A673 (cell line): ENCODE measurements at regions not wholly inside any gene's neighbourhood (a gene's known extent, or its start where the extent isn't known, plus 50 kb on each side); places are given as distances from the start of the nearest gene placed in this dataset.

ENCODE experiments used
- BruUV-seq: library from RNA; stranded (reverse); fragments of 400-500 nt; replicated peaks from 2 replicates; lab custom pipeline; 2021; lab: Mats Ljungman, UMichigan
- CTCF ChIA-PET: fragments of 300-600 bp; sonication (Branson Sonifier 250); formaldehyde crosslinking; loops from one replicate; lab custom pipeline; 2022; ENCODE audit warnings: antibody characterized with exemption; lab: Charles Lee
- POLR2A ChIA-PET: fragments of 300-600 bp; sonication (Branson Sonifier 250); formaldehyde crosslinking; loops from one replicate; lab custom pipeline; 2022; ENCODE audit warnings: antibody characterized with exemption; ENCODE audit not compliant: low non-redundant PET; lab: Charles Lee
- DNase-seq: peaks from one replicate; pipeline ENCODE4 v3.0.0-alpha.2; 2015; ENCODE audit warnings: low spot score
- H3K27ac ChIP-seq: fragments of 200-600 bp; sonication (generic); 2 replicates; pipeline ENCODE4 v1.5.1; 2016; ENCODE audit warnings: mixed run types, low read depth, mild to moderate bottlenecking, mixed read lengths, antibody characterized with exemption, low read length; ENCODE audit not compliant: poor library complexity, severe bottlenecking
- H3K27me3 ChIP-seq: fragments of 200-600 bp; sonication (generic); replicated peaks from 2 replicates; pipeline ENCODE4 v1.6.1; 2017; ENCODE audit warnings: mixed run types, low read depth, mild to moderate bottlenecking, mixed read lengths, antibody characterized with exemption, low read length; ENCODE audit not compliant: insufficient read depth, poor library complexity
- H3K36me3 ChIP-seq: fragments of 200-600 bp; sonication (generic); 2 replicates; pipeline ENCODE4 v1.6.1; 2016; ENCODE audit warnings: mixed run types, mild to moderate bottlenecking, mixed read lengths, antibody characterized with exemption, low read length; ENCODE audit not compliant: insufficient read depth, poor library complexity, severe bottlenecking
- H3K4me1 ChIP-seq: fragments of 200-600 bp; sonication (generic); 2 replicates; pipeline ENCODE4 v1.6.1; 2017; ENCODE audit warnings: mixed run types, mild to moderate bottlenecking, mixed read lengths, antibody characterized with exemption, low read length; ENCODE audit not compliant: insufficient read depth, poor library complexity, severe bottlenecking
- H3K4me3 ChIP-seq: fragments of 200-600 bp; sonication (generic); 2 replicates; pipeline ENCODE4 v1.5.1; 2016; ENCODE audit warnings: low read depth, mixed run types, mild to moderate bottlenecking, mixed read lengths, low read length; ENCODE audit not compliant: poor library complexity, severe bottlenecking
- H3K9me3 ChIP-seq: fragments of 200-600 bp; sonication (generic); 2 replicates; pipeline ENCODE4 v1.6.1; 2016; ENCODE audit warnings: mixed run types, low read depth, mild to moderate bottlenecking, mixed read lengths, antibody characterized with exemption, low read length; ENCODE audit not compliant: poor library complexity, severe bottlenecking
- CTCF ChIP-seq: fragments of 300-800, 200-600 bp; sonication (generic); conservative IDR thresholded peaks from 2 replicates; pipeline ENCODE4 v1.5.1; 2017; ENCODE audit warnings: low read depth, mild to moderate bottlenecking, antibody characterized with exemption, low read length, moderate library complexity, mixed read lengths
- EZH2 ChIP-seq: fragments of 200-600 bp; sonication (generic); IDR thresholded peaks from 2 replicates; pipeline ENCODE4 v1.6.1; 2017; ENCODE audit warnings: borderline replicate concordance, low read depth, mild to moderate bottlenecking, mixed read lengths, antibody characterized with exemption, low read length; ENCODE audit not compliant: poor library complexity, severe bottlenecking
- intact Hi-C: fragments of 100-400 bp; cut with micrococcal nuclease; formaldehyde crosslinking; loops from one replicate; pipeline ENCODE4 v1.10.0; 2022; ENCODE audit not compliant: unreplicated experiment

GRCh38 chr2:238786792-238787490, 60.9 kb upstream of the TWIST2 start:
- Histone ChIP-seq H3K36me3 (no peaks in the 10 kb centered on the region), H3K9me3 (no peaks in the 10 kb centered on the region), H3K4me1 (no peaks in the 10 kb centered on the region), H3K27ac (no peak overlapping the region), H3K4me3 (no peak overlapping the region), H3K27me3 (peaks cover 44% of the 10 kb centered on the region)
- ChIA-PET CTCF (no interaction called here), POLR2A (interaction anchor here (0.5 kb wide), 1 partner anchor 68 kb away, joined by 3 read pairs; no protein-coding TSS in a partner anchor)
- intact Hi-C loops: no loop called here
- DNase-seq: no peak
- no TSS peak for BruUV-seq
- TF ChIP-seq CTCF: no peak

DNA sequence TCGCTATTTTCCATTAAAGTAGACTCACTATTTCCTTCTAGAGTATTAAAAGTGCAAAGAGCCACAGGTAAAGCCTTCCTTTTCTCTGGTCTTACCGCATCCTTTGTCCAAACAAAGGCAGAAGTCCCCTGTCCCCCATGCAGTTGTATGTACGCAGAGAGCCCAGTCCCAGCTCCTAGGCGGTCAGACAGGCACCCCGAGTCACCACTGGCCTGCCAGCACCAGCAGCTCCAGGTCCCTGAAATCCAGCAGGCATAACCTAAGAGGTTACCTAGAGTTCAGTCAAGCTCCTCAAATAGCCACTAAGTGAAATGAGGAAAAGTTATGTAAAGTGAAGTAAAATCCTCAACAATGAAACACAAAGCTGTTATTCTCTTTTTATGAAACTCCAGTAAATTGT, 60.4 kb upstream of the TWIST2 start:
- H3K4me1 ChIP-seq: no peaks in the 10 kb centered on the region
- H3K9me3 ChIP-seq: no peaks in the 10 kb centered on the region
- no peak overlapping the region for H3K4me3 ChIP-seq
- intact Hi-C loops: no loop called here
- ChIA-PET CTCF (no interaction called here), POLR2A (interaction anchor here (0.5 kb wide), 1 partner anchor 68 kb away, joined by 3 read pairs; no protein-coding TSS in a partner anchor)
- peaks cover 46% of the 10 kb centered on the region for H3K27me3 ChIP-seq
- H3K36me3 ChIP-seq: no peaks in the 10 kb centered on the region
- DNase-seq: no peak
- BruUV-seq: no TSS peak
- no peak for TF ChIP-seq CTCF
- TF ChIP-seq EZH2: no peak
- H3K27ac ChIP-seq: no peak overlapping the region

GRCh38 chr2:238789317-238789806, 58.5 kb upstream of the TWIST2 start:
- peaks cover 48% of the 10 kb centered on the region for H3K27me3 ChIP-seq
- H3K4me1 ChIP-seq: no peaks in the 10 kb centered on the region
- CTCF ChIA-PET: no interaction called here
- H3K4me3 ChIP-seq: no peak overlapping the region
- H3K27ac ChIP-seq: no peak overlapping the region
- POLR2A ChIA-PET: no interaction called here
- TF ChIP-seq CTCF: no peak
- no peak for TF ChIP-seq EZH2
- no peaks in the 10 kb centered on the region for H3K9me3 ChIP-seq
- intact Hi-C loops: no loop called here
- no peak for DNase-seq
- no TSS peak for BruUV-seq
- H3K36me3 ChIP-seq: no peaks in the 10 kb centered on the region
